ENCODE measurements at regions not wholly inside any gene's neighbourhood (a gene's known extent, or its start where the extent isn't known, plus 50 kb on each side); places are given as distances from the start of the nearest gene placed in this dataset.

- Histone ChIP-seq H3K4me1 (ENCODE audit: insufficient read depth) (no peaks in the 10 kb centered on the region), H3K36me3 (replicated peaks; ENCODE audit: insufficient read depth, low read depth) (no peaks in the 10 kb centered on the region), H3K9me2 (replicated peaks; ENCODE audit: insufficient read depth) (no peaks in the 10 kb centered on the region), H3K4me2 (no peak overlapping the region), H3K27me3 (no peaks in the 10 kb centered on the region), H3K27ac (no peak overlapping the region), H3K4me3 (no peak overlapping the region), H3K79me2 (no peaks in the 10 kb centered on the region), H2AFZ (no peak overlapping the region), H3K9me3 (ENCODE audit: low read depth) (no peaks in the 10 kb centered on the region), H4K20me1 (ENCODE audit: insufficient read depth, poor library complexity, severe bottlenecking) (no peaks in the 10 kb centered on the region)
- TF ChIP-seq EZH2phosphoT487 (IDR thresholded peaks at IDR 0.05; ENCODE audit: low read depth, severe bottlenecking, unreplicated experiment), result no peak
- TF ChIP-seq EZH2 (IDR thresholded peaks at IDR 0.05; ENCODE audit: borderline replicate concordance), result no peak
- TF ChIP-seq, protein P1, sequence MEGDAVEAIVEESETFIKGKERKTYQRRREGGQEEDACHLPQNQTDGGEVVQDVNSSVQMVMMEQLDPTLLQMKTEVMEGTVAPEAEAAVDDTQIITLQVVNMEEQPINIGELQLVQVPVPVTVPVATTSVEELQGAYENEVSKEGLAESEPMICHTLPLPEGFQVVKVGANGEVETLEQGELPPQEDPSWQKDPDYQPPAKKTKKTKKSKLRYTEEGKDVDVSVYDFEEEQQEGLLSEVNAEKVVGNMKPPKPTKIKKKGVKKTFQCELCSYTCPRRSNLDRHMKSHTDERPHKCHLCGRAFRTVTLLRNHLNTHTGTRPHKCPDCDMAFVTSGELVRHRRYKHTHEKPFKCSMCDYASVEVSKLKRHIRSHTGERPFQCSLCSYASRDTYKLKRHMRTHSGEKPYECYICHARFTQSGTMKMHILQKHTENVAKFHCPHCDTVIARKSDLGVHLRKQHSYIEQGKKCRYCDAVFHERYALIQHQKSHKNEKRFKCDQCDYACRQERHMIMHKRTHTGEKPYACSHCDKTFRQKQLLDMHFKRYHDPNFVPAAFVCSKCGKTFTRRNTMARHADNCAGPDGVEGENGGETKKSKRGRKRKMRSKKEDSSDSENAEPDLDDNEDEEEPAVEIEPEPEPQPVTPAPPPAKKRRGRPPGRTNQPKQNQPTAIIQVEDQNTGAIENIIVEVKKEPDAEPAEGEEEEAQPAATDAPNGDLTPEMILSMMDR (IDR thresholded peaks at IDR 0.05; ENCODE audit: poor library complexity), result no peak
- whole genome bisulfite sequencing (ENCODE audit: low lambda C conversion rate, missing lambda C conversion rate), result 90% methylated on average over 3 of the region's 3 CpGs
- DNase-seq (ENCODE audit: low spot score), result no peak
These were observed 197.7 kb upstream of the CCDC196 start for GRCh38 chr14:66288511-66288910.

- H3K4me1 ChIP-seq (ENCODE audit: insufficient read depth), result no peaks in the 10 kb centered on the region
- H4K20me1 ChIP-seq (ENCODE audit: insufficient read depth, poor library complexity, severe bottlenecking), result no peaks in the 10 kb centered on the region
- TF ChIP-seq EZH2 (IDR thresholded peaks at IDR 0.05; ENCODE audit: borderline replicate concordance) (no peak), EZH2phosphoT487 (IDR thresholded peaks at IDR 0.05; ENCODE audit: low read depth, severe bottlenecking, unreplicated experiment) (no peak)
- TF ChIP-seq, protein P1 (IDR thresholded peaks at IDR 0.05; ENCODE audit: poor library complexity), result no peak
These were observed 194.4 kb upstream of the CCDC196 start for GRCh38 chr14:66291756-66292155.

GRCh38 chr14:66293533-66294105 lies 192.6 kb upstream of the CCDC196 start:
- no peaks in the 10 kb centered on the region for H4K20me1 ChIP-seq (ENCODE audit: insufficient read depth, poor library complexity, severe bottlenecking)
- H3K4me3 ChIP-seq, result no peak overlapping the region
- H3K36me3 ChIP-seq (replicated peaks; ENCODE audit: insufficient read depth, low read depth), result no peaks in the 10 kb centered on the region
- WGBS (ENCODE audit: low lambda C conversion rate, missing lambda C conversion rate), result 83% methylated on average over 3 of the region's 3 CpGs
- no peak overlapping the region for H3K4me2 ChIP-seq
- no peaks in the 10 kb centered on the region for H3K4me1 ChIP-seq (ENCODE audit: insufficient read depth)
- no peaks in the 10 kb centered on the region for H3K9me2 ChIP-seq (replicated peaks; ENCODE audit: insufficient read depth)
- H3K79me2 ChIP-seq, result no peaks in the 10 kb centered on the region
- no peaks in the 10 kb centered on the region for H3K27me3 ChIP-seq
- H2AFZ ChIP-seq, result no peak overlapping the region
- no peak overlapping the region for H3K27ac ChIP-seq
- no peaks in the 10 kb centered on the region for H3K9me3 ChIP-seq (ENCODE audit: low read depth)
- TF ChIP-seq, protein P1 (IDR thresholded peaks at IDR 0.05; ENCODE audit: poor library complexity), result no peak
- TF ChIP-seq EZH2phosphoT487 (IDR thresholded peaks at IDR 0.05; ENCODE audit: low read depth, severe bottlenecking, unreplicated experiment) (no peak), EZH2 (IDR thresholded peaks at IDR 0.05; ENCODE audit: borderline replicate concordance) (no peak)
- no peak for DNase-seq (ENCODE audit: low spot score)

More at GRCh38 chr14:66291756-66292155, 194.4 kb upstream of the CCDC196 start:
- Histone ChIP-seq H3K4me3 (no peak overlapping the region), H3K27ac (no peak overlapping the region), H3K9me2 (replicated peaks; ENCODE audit: insufficient read depth) (no peaks in the 10 kb centered on the region), H3K4me2 (no peak overlapping the region), H2AFZ (no peak overlapping the region), H3K27me3 (no peaks in the 10 kb centered on the region), H3K79me2 (no peaks in the 10 kb centered on the region), H3K36me3 (replicated peaks; ENCODE audit: insufficient read depth, low read depth) (no peaks in the 10 kb centered on the region), H3K9me3 (ENCODE audit: low read depth) (no peaks in the 10 kb centered on the region)
- no peak for DNase-seq (ENCODE audit: low spot score)

- no peak overlapping the region for H2AFZ ChIP-seq
- DNase-seq (ENCODE audit: low spot score), result no peak
- H3K4me3 ChIP-seq, result no peak overlapping the region
- H3K36me3 ChIP-seq (replicated peaks; ENCODE audit: insufficient read depth, low read depth), result no peaks in the 10 kb centered on the region
- TF ChIP-seq, protein P1 (IDR thresholded peaks at IDR 0.05; ENCODE audit: poor library complexity), result no peak
- no peak for TF ChIP-seq EZH2 (IDR thresholded peaks at IDR 0.05; ENCODE audit: borderline replicate concordance)
- no peak for TF ChIP-seq EZH2phosphoT487 (IDR thresholded peaks at IDR 0.05; ENCODE audit: low read depth, severe bottlenecking, unreplicated experiment)
- H3K4me2 ChIP-seq, result no peak overlapping the region
- no peaks in the 10 kb centered on the region for H4K20me1 ChIP-seq (ENCODE audit: insufficient read depth, poor library complexity, severe bottlenecking)
- no peaks in the 10 kb centered on the region for H3K9me2 ChIP-seq (replicated peaks; ENCODE audit: insufficient read depth)
- H3K27me3 ChIP-seq, result no peaks in the 10 kb centered on the region
- H3K4me1 ChIP-seq (ENCODE audit: insufficient read depth), result no peaks in the 10 kb centered on the region
- H3K9me3 ChIP-seq (ENCODE audit: low read depth), result no peaks in the 10 kb centered on the region
- H3K27ac ChIP-seq, result no peak overlapping the region
- 89% methylated on average over 2 of the region's 2 CpGs for WGBS (ENCODE audit: low lambda C conversion rate, missing lambda C conversion rate)
- no peaks in the 10 kb centered on the region for H3K79me2 ChIP-seq
These were observed 190.8 kb upstream of the CCDC196 start for GRCh38 chr14:66295386-66295785.

Data from hepatocyte (in vitro differentiated cells).